GF-D8 (cell line): ENCODE measurements at regions not wholly inside any gene's neighbourhood (a gene's known extent, or its start where the extent isn't known, plus 50 kb on each side); places are given as distances from the start of the nearest gene placed in this dataset.
"Not testable (repeated sequence)": the region's sequence is repeated elsewhere in the genome, so short reads cannot be mapped to it uniquely, and the experiment has no call there.

Experiments used
- DNase-seq: peaks from one replicate; lab custom pipeline; 2025; lab: John Stamatoyannopoulos, UW

DNA sequence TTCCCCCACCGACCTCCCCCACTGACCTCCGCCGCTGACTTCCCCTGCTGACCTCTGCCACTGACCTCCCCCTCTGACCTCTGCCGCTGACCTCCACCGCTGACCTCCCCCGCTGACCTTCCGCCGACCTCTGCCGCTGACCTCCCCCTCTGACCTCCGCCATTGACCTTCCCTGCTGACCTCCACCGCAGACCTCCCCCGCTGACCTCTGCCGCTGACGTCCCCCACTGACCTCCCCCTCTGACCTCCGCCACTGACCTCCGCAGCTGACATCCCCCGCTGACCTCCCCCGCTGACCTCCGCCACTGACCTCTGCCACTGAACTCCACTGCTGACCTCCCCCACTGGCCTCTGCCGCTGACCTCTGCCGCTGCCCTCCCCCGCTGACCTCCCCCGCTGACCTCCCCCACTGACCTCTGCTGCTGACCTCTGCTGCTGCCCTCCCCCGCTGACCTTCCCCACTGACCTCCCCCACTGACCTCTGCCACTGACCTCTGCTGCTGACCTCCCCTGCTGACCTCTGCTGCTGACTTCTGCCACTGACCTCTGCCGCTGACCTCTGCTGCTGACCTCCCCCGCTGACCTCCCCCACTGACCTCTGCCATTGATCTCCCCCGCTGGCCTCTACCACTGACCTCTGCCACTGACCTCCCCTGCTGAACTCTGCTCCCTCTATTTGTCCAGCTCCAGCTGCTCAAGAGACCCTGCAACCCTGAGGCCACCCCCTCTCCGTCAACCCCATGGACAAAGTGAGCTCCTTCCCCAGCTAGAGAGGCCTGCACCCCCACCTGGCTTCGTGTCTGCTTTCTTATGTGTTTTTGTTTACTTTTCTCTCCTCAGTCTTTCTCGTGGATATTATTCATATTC, 91.4 kb upstream of the AFDN start:
- no peak for DNase-seq

DNA sequence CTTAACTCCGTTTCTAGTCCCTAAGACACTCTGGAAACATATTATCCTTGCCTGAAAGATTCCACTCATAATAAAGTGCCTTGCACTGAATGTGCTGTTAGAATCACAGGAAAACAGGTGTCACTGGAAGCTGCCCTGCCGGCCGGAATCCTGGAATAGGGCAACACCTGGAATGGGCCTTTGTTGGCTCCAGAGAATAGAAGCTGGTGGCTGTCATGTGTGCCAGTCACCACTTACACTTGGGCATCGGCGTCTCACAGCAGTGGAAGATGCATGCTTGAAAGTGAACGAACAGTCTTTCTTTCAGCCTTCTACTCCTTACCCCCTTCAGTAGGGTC, 90.8 kb upstream of the AFDN start:
- no peak for DNase-seq

DNA sequence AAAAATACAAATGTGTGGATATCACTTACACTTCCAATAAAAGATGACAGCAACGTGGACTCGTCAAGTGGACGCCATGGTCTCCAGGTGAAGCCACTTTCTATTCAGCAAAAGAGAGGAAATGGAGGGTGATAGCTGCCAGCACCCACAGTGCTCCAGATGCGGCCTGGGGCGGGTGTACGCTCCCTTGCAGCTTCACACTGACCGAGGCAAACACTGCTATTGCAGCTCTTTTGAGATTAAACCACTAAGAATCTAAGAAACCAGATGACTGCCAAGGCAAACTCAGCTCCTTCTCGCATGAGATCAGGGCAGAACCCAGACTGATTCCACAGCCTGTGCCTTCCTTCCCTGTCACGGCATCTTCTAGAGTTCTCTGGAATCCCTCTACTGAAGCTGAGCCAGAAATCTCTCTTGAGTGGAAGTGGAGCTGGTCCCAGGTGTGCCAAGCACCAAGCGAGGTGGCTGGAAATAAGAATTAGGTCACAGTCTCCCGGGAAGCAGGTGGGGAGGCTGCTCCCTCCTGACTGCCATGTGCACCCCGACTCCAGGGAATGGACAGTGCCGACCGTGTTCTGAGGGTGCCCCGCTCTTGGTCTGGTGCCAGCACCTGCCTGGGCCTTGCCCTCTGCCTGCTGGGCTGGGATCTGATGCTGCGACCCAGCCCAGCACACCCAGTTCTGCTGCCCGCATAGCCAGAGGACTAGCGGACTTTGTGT, 90.1 kb upstream of the AFDN start:
- no peak for DNase-seq

DNA sequence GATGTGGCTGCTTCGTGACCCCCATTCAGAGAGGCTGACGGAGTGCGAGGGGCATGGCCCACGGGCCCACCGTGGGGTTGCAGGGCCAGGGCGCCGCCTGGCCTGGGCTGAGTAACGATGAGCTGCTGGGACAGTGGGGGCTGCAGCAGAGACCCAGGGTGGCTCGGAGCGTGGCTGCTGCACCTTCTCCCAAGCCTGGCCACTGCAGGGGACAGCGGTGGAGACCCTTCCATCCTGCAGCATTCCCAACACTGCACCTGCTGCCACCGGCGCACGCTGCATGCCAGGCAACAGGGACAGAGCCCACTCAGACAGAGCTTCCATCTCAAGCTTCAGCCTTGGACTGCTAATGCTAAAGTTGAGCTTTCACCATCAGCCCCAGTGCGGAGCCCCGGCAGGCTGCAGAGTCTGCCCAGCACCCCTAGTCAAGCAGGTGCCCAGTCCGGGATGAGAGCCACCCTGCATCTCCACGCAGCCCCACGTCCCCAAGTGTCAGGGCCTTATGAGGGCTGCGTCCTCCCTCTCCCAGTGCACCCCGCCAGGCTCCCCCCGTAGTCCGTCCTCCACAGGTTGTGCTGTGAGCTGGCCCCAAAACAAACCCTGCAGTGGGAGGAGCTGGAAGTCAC, 89.4 kb upstream of the AFDN start:
- DNase-seq: no peak

DNA sequence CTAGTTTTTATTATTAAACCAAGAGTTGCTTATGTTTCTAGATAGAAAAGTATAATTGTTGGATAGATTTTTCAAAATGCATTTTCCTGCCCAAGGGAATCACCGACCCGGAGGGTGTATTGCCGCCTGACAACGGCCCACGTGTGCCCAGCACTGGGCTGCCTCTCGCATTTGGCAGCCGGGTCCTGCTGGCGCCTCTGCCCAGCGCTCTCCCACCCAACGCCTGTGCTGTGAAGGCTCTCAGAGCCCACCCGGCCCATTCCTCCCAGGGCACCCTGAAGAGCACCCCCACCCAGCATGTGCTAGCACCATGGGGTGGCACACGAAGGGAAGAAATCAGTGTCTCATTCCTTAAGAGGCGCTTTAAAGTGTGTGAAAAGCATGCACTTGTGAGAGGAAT, 88.3 kb upstream of the AFDN start:
- no peak for DNase-seq

DNA sequence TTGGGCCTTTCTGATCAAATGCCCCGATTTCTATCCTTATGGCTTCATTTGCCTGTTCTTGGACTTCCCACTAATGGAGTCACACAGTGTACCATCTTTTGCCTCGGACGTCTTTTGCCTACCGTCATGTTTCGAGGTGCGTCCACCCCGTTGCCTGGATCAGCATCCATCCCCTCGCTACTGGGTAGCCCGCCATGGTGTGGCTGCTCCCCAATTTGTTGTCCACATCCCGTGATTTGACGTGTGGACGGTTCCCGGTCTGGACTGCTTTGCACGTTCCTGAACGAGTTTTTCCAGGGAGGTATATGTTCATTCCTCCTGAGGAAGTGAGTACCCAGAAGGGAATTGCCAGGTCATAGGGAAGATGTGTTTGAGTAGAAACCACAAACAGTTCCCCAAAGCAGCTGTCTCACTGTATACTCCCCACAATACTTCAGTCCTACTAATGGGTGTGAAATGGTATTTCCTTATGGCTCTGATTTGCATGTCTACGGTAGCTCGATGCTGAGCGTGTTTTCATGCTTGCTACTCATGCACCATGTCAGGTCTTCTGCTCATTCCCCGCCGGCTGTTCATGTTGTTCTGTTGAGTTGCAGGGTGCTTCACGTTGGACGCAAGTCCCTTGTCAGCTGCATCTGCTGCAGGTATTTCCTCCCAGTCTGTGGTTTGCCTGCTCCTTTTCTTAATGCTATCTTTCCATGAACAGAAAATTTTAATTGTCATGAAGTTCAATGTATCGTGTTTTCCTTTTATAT, 86.8 kb upstream of the AFDN start:
- no peak for DNase-seq

DNA sequence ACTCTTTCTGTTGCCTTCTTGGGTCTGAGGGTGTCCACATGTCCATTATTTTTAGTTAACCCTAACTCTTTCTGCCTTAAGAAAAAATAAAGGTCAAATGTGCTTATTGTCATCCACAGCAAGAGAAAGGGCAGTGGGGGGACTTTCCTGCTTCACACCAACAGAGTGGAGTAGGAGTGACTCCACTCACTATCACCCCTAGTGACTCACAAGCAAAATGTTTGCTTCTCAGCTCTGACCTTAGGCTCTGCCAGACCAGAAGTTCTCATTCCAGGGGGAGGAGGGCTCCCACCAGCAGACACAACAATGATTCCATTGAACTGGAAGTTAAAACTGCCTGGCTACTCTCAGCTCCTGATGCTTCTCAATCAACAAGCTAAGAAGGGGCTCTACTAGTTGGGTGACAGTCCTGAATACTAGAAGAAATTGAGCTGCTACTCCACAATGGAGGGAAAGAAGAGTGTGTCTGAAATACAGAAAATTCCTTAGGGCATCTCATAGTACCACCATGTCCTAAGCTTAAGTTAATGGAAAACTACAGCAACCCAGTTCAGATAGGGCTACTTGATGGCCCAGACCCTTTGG, 83.9 kb upstream of the AFDN start:
- no peak for DNase-seq

DNA sequence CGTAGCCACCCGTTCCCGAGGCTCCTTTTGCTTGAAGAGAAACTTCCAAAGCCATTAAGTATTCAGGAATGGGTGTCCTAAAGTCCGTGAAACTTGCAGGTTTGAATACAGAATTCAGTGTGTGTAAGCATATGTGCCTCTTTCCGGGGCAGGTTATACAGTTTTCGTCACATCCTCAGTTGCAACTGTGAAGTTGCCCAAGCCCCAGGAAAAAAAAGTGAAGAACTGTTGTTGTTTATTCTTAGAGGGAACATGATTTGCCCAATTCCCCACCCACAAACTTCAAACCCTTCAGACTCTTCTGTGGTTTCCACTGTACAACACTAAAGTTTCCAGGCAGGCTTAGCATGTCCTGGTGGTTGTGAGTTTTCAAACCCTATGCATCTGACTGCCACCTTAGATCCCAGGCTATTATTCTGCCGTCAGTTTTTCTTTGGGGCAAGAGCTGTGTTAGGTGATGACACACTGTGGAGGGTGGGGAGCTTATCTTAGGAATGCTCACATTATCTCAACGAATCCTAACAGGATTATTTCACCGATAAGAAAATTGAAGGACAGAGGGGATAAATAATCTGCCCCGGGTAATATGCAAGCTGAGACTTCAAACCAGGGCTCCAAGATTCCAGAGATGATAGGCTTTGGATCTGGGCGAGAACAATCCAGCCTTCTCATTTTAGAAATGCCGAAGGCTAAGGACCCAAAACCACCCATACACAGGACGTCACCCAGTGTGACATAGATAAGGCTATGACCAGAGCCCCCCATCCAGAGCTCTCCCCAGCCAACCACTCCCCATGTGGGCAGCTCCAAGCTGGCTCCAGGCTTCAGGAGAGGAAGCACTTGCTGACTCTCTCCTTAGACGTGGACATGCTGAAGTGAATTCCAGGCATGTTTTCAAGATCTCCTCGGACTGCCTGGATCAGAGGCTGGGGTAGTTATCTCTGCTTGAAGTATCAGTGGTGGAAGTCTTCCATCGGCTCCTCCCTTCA, 81.7 kb upstream of the AFDN start:
- no peak for DNase-seq

DNA sequence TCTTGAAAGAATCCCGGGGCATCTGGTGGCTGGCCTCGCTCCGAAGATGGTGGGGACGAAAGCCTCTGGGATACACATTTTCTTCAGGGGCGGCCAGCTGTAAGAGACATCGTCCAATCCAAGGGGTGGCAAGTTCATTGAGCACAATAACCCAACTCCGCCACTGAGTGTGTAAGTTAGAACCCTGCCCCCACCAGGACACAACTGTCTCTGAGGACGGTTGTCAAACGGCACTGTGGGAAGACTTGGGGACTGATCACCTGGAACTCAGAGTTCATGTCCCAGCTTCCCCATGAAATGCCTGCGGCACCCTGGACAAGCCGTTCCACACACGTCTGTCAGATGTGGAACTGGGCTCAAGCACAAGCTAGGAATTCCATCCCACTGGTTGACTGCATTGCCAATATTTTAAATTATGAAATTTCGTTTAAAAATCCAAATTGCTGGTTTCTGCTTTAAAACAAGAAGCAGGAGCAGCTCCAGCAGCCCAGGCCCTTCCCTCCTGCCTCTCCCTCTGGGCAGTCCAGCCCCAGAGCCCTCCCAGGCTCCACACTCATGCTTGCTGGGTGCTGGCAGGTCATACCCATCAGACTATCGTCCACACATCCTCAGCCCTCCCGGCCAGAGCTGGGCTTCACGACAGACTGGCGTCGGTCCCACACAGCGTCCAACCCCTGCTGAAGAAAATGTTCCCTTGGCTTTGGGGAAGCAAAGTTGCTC, 80.9 kb upstream of the AFDN start:
- DNase-seq: no peak

DNA sequence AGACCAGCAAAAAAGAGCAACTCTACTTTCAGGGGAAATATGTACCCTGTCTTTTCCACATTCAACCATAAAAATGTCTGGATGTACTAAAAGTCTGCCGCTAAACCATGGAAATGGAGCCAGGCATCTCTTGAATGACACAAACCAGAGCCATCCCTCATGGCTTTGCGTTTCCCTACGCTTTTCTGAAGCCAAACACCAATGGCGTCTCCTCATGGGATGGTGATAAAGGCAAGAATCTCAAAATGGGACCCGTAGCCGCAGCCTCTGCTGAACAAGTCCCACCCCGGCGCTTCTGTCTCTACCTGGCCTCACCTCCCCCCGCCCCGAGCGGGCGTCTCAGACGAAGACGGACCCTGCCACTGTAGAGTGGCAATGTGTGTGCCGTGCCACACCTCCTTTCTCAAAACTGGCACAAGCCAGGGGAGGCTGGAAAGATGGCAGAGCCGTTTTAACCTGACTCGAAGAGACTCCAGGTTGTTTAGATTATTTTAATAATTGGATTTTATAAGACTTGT, 80.3 kb upstream of the AFDN start:
- no peak for DNase-seq

DNA sequence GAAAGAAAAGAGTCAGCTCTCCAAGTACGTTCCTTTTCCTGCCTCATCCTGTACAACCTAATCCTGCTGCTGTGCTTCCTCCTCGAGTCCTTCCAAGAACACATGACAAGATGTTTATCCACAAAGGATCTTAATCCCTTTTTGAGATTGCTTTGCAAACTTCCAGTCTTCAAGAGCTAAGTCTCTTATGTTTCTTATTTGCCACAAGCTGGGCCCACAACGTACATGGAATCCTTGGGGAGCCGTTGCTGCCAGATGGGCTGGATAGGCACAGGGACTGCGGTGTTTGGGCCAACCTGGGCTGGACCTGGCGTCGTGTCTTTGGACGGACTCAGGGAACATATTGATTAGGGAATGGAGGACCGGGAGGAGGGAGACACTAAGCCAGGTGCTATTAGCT, 79.7 kb upstream of the AFDN start:
- DNase-seq: no peak

DNA sequence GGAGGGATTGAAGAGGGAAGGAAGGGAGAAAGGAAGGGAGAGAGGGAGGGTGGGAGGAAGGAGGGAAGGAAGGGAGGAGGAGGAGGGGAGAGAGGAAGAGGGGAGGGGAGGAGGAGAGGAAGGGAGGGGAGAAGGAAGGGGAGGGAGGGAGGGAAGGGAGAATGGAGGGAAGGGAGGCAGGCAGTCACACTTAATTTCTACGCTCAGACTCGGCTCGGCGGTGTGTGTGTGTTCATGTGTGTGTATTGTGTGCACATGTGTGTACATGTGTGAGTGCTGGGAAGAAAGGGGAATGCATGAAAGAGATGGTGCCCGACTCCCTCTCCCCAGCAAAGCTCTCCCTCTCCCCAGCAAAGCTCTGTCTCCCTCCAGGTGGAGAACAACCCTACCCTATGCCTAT, 79.1 kb upstream of the AFDN start:
- DNase-seq: no peak

DNA sequence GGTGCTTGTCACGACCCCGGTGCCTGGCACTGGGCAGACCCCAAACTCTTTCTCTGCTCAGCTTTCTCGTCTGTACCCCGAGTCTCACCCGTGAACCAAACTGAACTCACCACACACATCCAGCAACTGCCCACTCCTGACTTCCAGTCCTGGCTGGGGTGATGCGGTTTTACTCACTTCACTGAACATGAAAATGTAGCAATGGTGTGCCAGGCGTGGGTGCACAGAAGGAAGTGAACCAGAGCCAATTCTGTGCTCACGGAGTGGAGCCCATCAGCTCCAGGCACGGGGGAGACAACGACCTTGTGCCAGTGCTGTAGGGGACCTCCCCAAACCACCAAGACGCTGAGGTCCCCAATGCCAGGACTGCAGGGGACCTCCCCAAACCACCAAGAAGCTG, 78.7 kb upstream of the AFDN start:
- DNase-seq: no peak

DNA sequence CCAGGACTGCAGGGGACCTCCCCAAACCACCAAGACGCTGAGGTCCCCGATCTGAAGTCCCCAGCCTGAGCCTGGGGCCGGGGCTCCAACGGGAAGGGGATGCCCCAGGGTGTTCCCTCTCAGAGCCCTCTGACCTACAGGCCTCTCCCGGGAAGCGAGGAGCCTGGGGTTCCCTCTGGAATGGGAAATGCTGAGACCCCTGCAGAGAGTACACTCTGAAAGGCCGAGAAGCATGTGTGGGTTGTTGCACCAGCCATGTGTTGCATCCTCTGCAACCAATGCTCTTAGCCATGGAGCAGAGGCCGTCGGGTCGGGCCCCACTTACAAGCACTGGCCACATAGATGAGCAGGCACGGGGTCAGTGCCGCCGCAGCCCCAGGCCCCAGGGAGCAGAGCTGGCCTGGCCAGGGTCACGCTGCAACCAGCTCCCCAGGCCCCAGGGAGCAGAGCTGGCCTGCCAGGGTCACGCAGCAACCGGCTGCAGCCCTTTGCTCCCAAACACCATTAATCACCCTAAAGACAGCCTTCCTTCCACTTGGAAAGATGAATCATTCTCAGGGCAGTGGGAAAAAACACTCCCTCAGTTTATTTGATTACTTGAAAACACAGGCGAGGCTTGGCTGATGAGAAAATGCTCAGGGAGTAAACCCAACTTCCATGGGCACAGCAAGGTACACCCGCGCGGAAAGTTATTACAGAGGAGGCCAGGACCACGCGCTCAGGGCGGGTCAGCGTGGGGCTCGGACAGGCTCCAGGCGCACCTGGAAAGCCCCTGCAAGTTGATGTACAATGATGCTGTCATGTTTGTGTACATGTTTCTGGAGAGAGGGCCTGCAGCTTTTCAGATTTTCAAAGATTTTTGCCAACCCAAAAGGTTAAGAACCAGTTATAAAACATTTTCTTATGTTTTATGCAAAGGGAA, 78.0 kb upstream of the AFDN start:
- no peak for DNase-seq

DNA sequence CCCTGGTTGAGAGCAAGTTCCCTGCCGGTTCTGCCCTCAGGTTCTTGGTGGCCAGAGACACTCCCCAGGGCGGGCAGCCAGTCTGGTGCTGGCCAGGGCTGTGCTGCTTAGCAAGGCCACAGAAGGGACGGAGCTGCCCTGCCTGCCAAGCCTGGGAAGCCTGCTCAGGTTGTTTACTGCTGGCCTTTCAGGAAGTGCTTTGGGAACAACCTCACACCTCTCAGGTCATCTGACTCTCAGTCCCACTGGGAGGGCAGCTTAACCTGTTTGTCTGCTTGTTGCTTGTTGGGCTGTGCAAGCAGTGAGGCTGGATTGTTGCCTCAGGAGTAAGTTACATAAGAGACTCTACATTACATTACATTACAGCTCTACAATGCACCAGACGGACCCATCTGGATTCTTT, 75.8 kb upstream of the AFDN start:
- DNase-seq: no peak

DNA sequence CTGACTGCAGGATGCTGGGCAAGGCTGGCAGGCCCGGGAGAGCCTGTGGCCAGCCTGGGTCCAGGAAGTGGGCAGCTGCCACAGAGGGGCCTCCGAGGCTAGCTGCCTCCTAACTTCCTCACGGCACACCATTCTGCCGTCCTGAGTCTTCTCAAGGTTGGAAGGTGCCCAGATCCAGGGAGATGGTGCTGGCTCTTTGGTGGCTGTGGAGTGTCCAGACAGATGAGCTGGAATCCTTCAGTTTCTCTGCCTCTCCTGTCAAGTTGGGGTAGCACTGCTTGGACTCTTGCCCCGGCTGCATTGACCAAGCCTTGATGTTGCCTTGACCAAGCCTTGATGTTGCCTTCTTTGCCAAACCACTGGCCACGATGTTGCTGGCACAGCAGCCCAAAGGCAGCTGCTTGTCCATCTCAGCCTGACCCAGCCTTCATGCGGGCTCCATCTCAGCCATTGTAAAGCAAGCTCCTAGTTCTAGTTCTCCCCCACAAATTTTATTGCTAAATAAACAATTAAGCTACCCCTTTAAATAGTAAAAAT, 75.1 kb upstream of the AFDN start:
- DNase-seq: no peak

DNA sequence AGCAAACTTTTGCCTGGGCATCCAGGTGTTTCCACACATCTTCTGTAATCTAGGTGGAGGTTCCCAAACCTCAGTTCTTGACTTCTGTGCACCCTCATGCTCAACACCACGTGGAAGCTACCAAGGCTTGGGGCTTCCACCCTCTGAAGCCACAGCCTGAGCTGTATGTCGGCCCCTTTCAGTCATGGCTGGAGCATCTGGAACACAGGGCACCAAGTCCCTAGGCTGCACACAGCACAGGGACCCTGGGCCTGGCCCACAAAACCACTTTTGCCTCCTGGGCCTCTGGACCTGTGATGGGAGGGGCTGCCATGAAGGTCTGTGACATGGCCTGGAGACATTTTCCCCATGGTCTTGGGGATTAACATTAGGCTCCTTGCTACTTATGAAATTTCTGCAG, 73.4 kb upstream of the AFDN start:
- DNase-seq: not testable (repeated sequence)

DNA sequence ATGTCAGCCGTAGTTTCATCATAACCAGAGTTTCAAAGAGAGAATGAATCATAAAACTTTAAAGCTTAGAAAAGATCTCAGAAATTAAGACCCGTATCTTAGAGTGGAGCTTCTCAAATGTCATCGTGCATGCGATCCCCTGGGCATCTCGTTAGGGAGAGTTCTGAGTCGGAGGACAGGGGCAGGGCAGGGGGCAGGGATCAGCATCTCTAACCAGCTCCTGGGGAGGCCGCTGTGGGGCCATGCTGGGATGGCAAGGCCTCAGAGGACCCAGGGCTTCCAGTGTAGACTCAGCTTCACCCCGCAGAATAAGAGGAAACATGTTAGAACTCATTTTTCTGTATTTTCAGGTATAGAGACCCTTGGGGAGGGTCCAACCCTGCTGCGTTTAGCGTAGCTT, 72.0 kb upstream of the AFDN start:
- DNase-seq: no peak

DNA sequence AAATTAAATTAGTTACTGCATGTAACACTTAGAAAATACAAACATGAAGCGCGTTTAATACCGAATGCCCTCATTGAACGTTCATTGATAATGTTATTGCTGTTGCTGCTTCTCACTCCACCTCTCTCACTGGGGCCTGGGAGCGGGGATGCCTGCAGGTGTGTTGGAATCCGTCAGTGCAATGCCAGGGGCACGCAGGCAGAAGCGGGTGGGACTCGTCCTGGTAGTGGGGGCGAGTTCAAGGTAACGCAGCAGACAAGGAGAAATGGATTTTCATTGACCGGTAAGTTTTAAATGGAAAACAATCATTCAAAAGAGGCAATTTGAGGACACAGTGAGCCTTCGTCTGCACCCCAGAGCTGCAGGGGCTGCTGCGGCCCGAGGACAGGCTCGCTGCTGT, 71.2 kb upstream of the AFDN start:
- no peak for DNase-seq
